Naive thymus-derived CD4-positive, alpha-beta T cell (primary cell): ENCODE measurements at regions not wholly inside any gene's neighbourhood (a gene's known extent, or its start where the extent isn't known, plus 50 kb on each side); places are given as distances from the start of the nearest gene placed in this dataset.

ENCODE experiments used
- ATAC-seq: fragments of 150-1000 bp; cut with Tn5 transposase; 2 replicates; pipeline ENCODE4 v1.10.0; 2021; ENCODE audit warnings: mild to moderate bottlenecking, moderate library complexity
- CTCF ChIA-PET: fragments of 350-600 bp; sonication (Branson Sonifier 250); formaldehyde crosslinking; loops from one replicate; lab custom pipeline; 2021; ENCODE audit warnings: antibody characterized with exemption; lab: Charles Lee
- POLR2A ChIA-PET: fragments of 350-600 bp; sonication (Branson Sonifier 250); formaldehyde crosslinking; loops from one replicate; lab custom pipeline; 2021; ENCODE audit warnings: antibody characterized with exemption, inconsistent platforms; lab: Charles Lee
- DNase-seq, 9 donors: peaks; one replicate each; pipeline versions ENCODE4 v3.0.0 to v3.0.0-alpha.2; 2020 to 2022; ENCODE audit warnings: mixed read lengths in 1 of 9
- H3K27ac ChIP-seq: one replicate; pipeline ENCODE4 v1.7.0; 2013; ENCODE audit warnings: mild to moderate bottlenecking, low read depth, low read length, moderate library complexity
- H3K27me3 ChIP-seq, 2 donors: one replicate each; pipeline ENCODE4 v1.7.0; 2013; ENCODE audit warnings: low read length in 2 of 2, mild to moderate bottlenecking in 2 of 2, moderate library complexity in 2 of 2; ENCODE audit not compliant: control insufficient read depth in 2 of 2, insufficient read depth in 2 of 2
- H3K36me3 ChIP-seq, 3 experiments: 1 replicate in 2 of 3; 2 replicates in 1 of 3; pipeline ENCODE4 v1.7.0; 2013; ENCODE audit warnings: low read length in 3 of 3, mild to moderate bottlenecking in 3 of 3, moderate library complexity in 1 of 3; ENCODE audit not compliant: insufficient read depth in 3 of 3, control insufficient read depth in 2 of 3
- H3K4me1 ChIP-seq, 2 donors: one replicate each; pipeline ENCODE4 v1.7.0; 2013; ENCODE audit warnings: low read length in 2 of 2, mild to moderate bottlenecking in 2 of 2, moderate library complexity in 1 of 2; ENCODE audit not compliant: control insufficient read depth in 2 of 2, insufficient read depth in 2 of 2
- H3K4me3 ChIP-seq: 2 replicates; pipeline ENCODE4 v1.7.0; 2013; ENCODE audit warnings: mild to moderate bottlenecking, low read length
- H3K9me3 ChIP-seq, 3 experiments: 1 replicate in 2 of 3; 2 replicates in 1 of 3; pipeline ENCODE4 v1.7.0; 2013; ENCODE audit warnings: low read length in 3 of 3; ENCODE audit not compliant: control insufficient read depth in 2 of 3
- H3K27ac Mint-ChIP-seq, 9 donors: one replicate each; pipeline ENCODE4 v1.8.0; 2020 to 2022; ENCODE audit warnings: mixed read lengths in 9 of 9, mild to moderate bottlenecking in 8 of 9, moderate library complexity in 5 of 9, inconsistent platforms in 2 of 9
- H3K27me3 Mint-ChIP-seq, 5 donors: one replicate each; pipeline ENCODE4 v1.8.0; 2021 to 2022; ENCODE audit warnings: mixed read lengths in 5 of 5, mild to moderate bottlenecking in 1 of 5
- H3K36me3 Mint-ChIP-seq, 5 donors: one replicate each; pipeline ENCODE4 v1.8.0; 2020 to 2022; ENCODE audit warnings: mixed read lengths in 5 of 5, mild to moderate bottlenecking in 3 of 5, inconsistent platforms in 1 of 5
- H3K4me1 Mint-ChIP-seq, 7 donors: one replicate each; pipeline ENCODE4 v1.8.0; 2020 to 2022; ENCODE audit warnings: mixed read lengths in 7 of 7, mild to moderate bottlenecking in 3 of 7, inconsistent platforms in 1 of 7
- H3K4me3 Mint-ChIP-seq, 10 donors: one replicate each; pipeline ENCODE4 v1.8.0; 2020 to 2022; ENCODE audit warnings: mild to moderate bottlenecking in 10 of 10, mixed read lengths in 10 of 10, moderate library complexity in 6 of 10, inconsistent platforms in 2 of 10
- H3K9me3 Mint-ChIP-seq, 11 donors: one replicate each; pipeline ENCODE4 v1.8.0; 2020 to 2022; ENCODE audit warnings: mixed read lengths in 11 of 11, mild to moderate bottlenecking in 4 of 11, inconsistent platforms in 1 of 11, moderate library complexity in 1 of 11
- intact Hi-C, 2 donors: fragments of 100-400 bp; cut with micrococcal nuclease; formaldehyde crosslinking; loops; one replicate each; pipeline ENCODE4 v1.15.1; 2023

DNA sequence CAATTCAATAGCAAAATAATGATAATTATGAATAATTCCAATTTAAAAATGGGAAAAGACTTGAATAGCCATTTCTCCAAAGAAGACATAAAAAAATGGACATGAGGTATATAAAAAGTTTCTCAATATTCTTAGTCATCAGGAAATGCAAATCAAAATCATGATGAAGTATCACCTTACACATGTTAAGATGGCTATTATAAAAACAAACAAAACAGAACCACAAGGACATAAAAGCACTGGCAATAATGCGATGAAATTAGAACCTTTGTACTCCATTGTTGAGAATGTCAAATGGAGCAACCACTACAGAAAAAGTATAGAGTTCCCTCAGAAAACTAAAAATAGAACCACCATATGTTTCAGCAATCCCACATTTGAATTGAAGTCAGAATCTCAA, 1186.1 kb downstream of the SLITRK5 start:
- ChIA-PET POLR2A (no interaction called here), CTCF (no interaction called here)
- Histone ChIP-seq H3K27me3 (no peaks in the 10 kb centered on the region), H3K27ac (no peak overlapping the region), H3K36me3 (no peaks in the 10 kb centered on the region), H3K4me1 (no peaks in the 10 kb centered on the region), H3K4me3 (no peak overlapping the region), H3K9me3 (no peaks in the 10 kb centered on the region)
- Mint-ChIP-seq H3K4me3 (no peak overlapping the region), H3K9me3 (peaks cover 0 to 14% (median 3%) of the 10 kb centered on the region in 11 donors), H3K27me3 (no peaks in the 10 kb centered on the region), H3K4me1 (peaks cover 0 to 6% (median 0%) of the 10 kb centered on the region in 7 donors), H3K36me3 (no peaks in the 10 kb centered on the region), H3K27ac (no peak overlapping the region)
- intact Hi-C loops, result no loop called here
- no peak for ATAC-seq
- no peak for DNase-seq

DNA sequence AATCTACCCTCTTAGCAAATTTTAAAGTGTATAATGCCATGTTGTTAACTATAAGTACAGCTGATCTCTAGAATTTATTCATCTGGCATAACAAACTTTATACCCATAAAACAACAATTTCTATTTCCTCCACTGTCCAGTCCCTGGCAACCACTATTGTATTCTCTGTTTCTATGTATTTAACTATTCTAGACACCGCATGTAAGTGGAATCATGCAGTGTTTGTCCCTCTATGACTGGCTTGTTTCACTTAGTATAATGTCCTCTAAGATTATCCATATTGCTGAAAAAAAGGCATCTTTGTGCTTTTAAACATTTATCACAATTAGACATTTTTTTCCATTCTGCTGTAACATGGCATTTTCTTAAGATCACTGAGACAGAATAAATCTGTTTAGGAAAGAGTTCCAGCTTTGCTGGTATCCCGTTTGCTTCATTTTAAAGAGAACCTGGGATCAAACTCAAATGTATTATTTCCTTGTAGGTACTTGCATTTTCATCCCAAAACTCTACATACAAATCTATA, 1191.0 kb downstream of the SLITRK5 start:
- CTCF ChIA-PET, result no interaction called here
- POLR2A ChIA-PET, result no interaction called here
- no peaks in the 10 kb centered on the region for H3K27me3 Mint-ChIP-seq
- no peaks in the 10 kb centered on the region for H3K27me3 ChIP-seq
- no peaks in the 10 kb centered on the region for H3K9me3 ChIP-seq
- H3K36me3 Mint-ChIP-seq, result no peaks in the 10 kb centered on the region
- peaks cover 0 to 5% (median 0%) of the 10 kb centered on the region in 11 donors for H3K9me3 Mint-ChIP-seq
- H3K36me3 ChIP-seq, result no peaks in the 10 kb centered on the region
- H3K4me1 ChIP-seq, result no peaks in the 10 kb centered on the region
- intact Hi-C loops, result no loop called here
- ATAC-seq (no peak), DNase-seq (no peak)
- H3K4me1 Mint-ChIP-seq, result no peaks in the 10 kb centered on the region
- no peak overlapping the region for H3K4me3 Mint-ChIP-seq
- no peak overlapping the region for H3K27ac ChIP-seq
- H3K27ac Mint-ChIP-seq, result no peak overlapping the region
- H3K4me3 ChIP-seq, result no peak overlapping the region

DNA sequence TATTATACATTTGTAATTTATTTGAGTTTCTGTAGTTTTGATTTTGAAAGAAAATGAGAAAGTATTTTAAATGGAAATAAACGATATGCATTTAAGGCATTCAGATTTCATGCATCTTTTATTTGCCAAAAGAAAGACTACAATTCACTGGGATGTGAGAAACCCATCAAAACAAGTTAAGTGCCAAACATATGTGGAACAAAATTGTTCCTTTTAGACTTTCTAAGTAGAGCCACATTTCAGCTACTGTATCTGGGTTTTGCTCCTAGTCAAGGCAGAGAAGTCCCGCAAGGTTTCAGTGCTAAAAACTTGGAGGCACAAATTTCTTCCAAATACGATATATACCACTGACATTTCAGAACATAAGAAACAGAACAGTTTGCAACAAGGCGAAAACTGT, 1191.9 kb downstream of the SLITRK5 start:
- Mint-ChIP-seq H3K4me3 (no peak overlapping the region), H3K27me3 (no peaks in the 10 kb centered on the region), H3K27ac (no peak overlapping the region), H3K36me3 (no peaks in the 10 kb centered on the region), H3K4me1 (peaks cover 0 to 8% (median 0%) of the 10 kb centered on the region in 7 donors), H3K9me3 (peaks cover 0 to 5% (median 2%) of the 10 kb centered on the region in 11 donors)
- Histone ChIP-seq H3K4me3 (no peak overlapping the region), H3K36me3 (no peaks in the 10 kb centered on the region), H3K27ac (no peak overlapping the region), H3K9me3 (no peaks in the 10 kb centered on the region), H3K4me1 (no peaks in the 10 kb centered on the region), H3K27me3 (no peaks in the 10 kb centered on the region)
- ChIA-PET POLR2A (no interaction called here), CTCF (no interaction called here)
- ATAC-seq (no peak), DNase-seq (no peak)
- intact Hi-C loops, result no loop called here

DNA sequence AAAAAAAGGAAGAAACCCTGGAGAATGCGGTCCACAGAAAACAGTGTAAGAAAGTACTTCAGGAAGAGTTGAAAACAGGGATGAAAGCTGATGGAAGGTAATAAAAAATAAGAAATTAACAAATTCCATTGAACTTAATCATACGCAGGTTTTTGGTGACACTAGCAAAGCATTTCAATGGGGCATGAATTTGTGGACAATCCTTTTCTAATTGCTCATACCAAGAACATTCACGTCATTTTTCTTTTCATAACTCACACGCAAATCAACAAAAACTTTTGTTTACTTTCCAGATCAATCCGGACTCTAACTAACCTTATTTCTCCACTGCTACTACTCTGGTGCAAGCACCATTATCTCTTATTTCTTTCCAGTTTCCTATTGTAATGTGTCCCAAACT, 1195.0 kb downstream of the SLITRK5 start:
- DNase-seq, result no peak

DNA sequence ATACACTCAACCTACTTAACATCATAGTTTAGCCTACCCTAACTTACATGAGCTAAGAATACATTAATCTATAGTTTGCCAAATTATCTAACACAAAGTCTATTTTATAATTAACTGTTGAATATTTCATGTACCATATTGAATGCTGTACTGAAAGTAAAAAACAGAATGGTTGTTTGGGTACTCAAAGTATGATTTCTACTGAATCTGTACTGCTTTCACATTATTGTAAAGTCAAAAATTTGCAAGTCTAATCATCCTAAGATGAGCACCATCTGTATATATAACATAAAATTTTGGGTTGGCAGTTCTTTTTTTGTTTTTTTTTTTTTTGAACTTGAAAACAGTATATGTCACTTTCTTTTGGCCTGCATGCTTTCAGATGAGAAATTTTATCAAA, 1212.6 kb downstream of the SLITRK5 start:
- H3K4me3 ChIP-seq, result no peak overlapping the region
- intact Hi-C loops, result no loop called here
- H3K36me3 ChIP-seq, result no peaks in the 10 kb centered on the region
- no peak overlapping the region for H3K4me3 Mint-ChIP-seq
- H3K4me1 ChIP-seq, result no peaks in the 10 kb centered on the region
- H3K9me3 Mint-ChIP-seq, result peaks cover 0 to 18% (median 6%) of the 10 kb centered on the region in 11 donors
- ChIA-PET POLR2A (no interaction called here), CTCF (no interaction called here)
- H3K27me3 Mint-ChIP-seq, result no peaks in the 10 kb centered on the region
- ATAC-seq (no peak), DNase-seq (no peak)
- no peaks in the 10 kb centered on the region for H3K27me3 ChIP-seq
- H3K27ac Mint-ChIP-seq, result no peak overlapping the region
- no peaks in the 10 kb centered on the region for H3K36me3 Mint-ChIP-seq
- H3K4me1 Mint-ChIP-seq, result no peaks in the 10 kb centered on the region
- H3K9me3 ChIP-seq, result no peaks in the 10 kb centered on the region
- no peak overlapping the region for H3K27ac ChIP-seq

More for the DNA sequence above, 1195.0 kb downstream of the SLITRK5 start:
- Mint-ChIP-seq H3K27ac (no peak overlapping the region), H3K4me3 (no peak overlapping the region), H3K27me3 (no peaks in the 10 kb centered on the region), H3K36me3 (no peaks in the 10 kb centered on the region), H3K4me1 (peaks cover 0 to 13% (median 0%) of the 10 kb centered on the region in 7 donors), H3K9me3 (peaks cover 0 to 5% (median 2%) of the 10 kb centered on the region in 11 donors)
- H3K27me3 ChIP-seq, result no peaks in the 10 kb centered on the region
- no peak for ATAC-seq
- CTCF ChIA-PET, result no interaction called here
- H3K27ac ChIP-seq, result no peak overlapping the region
- H3K36me3 ChIP-seq, result no peaks in the 10 kb centered on the region
- intact Hi-C loops, result no loop called here
- no peaks in the 10 kb centered on the region for H3K9me3 ChIP-seq
- H3K4me3 ChIP-seq, result no peak overlapping the region
- POLR2A ChIA-PET, result no interaction called here
- no peaks in the 10 kb centered on the region for H3K4me1 ChIP-seq

DNA sequence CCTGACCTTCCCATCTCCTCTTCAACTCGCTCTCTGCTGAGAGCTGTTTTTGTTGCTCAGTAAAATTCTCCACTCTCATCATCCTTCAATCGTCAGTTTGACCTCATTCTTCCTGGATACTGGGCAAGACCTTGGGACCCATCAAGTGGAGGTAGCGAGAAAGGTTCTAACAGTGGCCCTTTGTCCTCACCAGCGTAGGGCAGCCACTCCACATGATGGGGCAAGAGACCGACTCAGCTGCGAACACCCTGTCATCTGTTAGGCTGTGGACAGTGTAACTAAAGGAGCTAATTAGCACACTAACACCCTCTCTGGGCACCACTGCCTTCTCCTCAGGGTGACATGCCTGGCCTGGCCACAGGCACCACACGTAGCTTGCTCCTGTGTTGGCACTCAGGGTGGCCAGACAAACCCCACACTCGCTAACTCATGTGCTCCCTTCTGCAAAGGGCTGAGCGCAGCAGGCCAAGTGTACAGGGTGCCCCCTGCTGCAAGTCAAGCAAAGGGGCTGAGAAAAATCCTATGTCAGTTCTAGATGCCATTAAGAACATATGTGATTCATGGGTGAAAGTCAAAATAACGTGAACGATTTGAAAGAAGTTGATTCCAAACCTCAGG, 1216.0 kb downstream of the SLITRK5 start:
- Mint-ChIP-seq H3K9me3 (peaks cover 0 to 7% (median 0%) of the 10 kb centered on the region in 11 donors), H3K27me3 (no peaks in the 10 kb centered on the region), H3K4me1 (no peaks in the 10 kb centered on the region), H3K4me3 (no peak overlapping the region), H3K36me3 (no peaks in the 10 kb centered on the region), H3K27ac (no peak overlapping the region)
- Histone ChIP-seq H3K4me1 (no peaks in the 10 kb centered on the region), H3K27me3 (no peaks in the 10 kb centered on the region), H3K36me3 (no peaks in the 10 kb centered on the region), H3K9me3 (no peaks in the 10 kb centered on the region), H3K27ac (no peak overlapping the region), H3K4me3 (no peak overlapping the region)
- POLR2A ChIA-PET, result no interaction called here
- DNase-seq (no peak), ATAC-seq (no peak)
- CTCF ChIA-PET, result no interaction called here
- intact Hi-C loops, result no loop called here

DNA sequence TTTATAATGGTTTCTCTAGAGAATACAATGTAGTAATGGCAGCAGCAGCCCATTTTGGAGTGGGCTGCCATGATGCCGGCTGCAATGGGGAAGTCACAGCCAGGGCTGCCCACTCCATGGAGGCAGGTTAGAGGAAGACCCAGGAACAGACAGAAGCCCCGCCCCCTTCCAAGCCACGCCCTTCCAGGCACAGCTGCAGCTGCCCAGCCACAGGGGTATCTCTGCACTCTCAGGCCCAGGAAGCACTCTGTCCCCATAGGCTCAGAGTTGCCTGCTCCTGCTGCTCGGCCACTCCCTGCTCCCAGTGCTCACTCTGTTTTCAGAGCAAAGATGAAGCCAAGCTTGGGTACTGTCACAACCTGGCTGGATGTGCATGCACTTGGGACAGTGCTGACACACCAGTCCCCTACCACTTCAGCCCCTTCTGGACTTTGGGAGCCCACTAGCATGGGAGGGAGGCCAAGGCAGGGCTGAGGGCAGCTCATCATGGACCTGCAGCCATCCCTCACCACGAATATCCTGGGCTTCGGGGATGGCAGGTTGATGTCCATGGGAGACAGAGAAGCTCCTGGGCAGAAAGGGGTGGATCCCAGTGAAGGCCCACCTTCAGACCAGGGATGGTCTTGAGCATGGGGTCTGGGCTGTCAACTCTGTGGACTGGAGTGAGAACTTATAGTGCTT, 1224.2 kb downstream of the SLITRK5 start:
- no peaks in the 10 kb centered on the region for H3K9me3 ChIP-seq
- no peak overlapping the region for H3K27ac ChIP-seq
- H3K27ac Mint-ChIP-seq, result no peak overlapping the region
- ChIA-PET POLR2A (no interaction called here), CTCF (no interaction called here)
- DNase-seq (no peak), ATAC-seq (no peak)
- no peaks in the 10 kb centered on the region for H3K36me3 Mint-ChIP-seq
- H3K36me3 ChIP-seq, result no peaks in the 10 kb centered on the region
- intact Hi-C loops, result no loop called here
- H3K9me3 Mint-ChIP-seq, result peaks cover 0 to 5% (median 0%) of the 10 kb centered on the region in 11 donors
- H3K4me1 ChIP-seq, result no peaks in the 10 kb centered on the region
- no peaks in the 10 kb centered on the region for H3K4me1 Mint-ChIP-seq
- H3K27me3 ChIP-seq, result no peaks in the 10 kb centered on the region
- H3K4me3 ChIP-seq, result no peak overlapping the region
- no peak overlapping the region for H3K4me3 Mint-ChIP-seq
- H3K27me3 Mint-ChIP-seq, result no peaks in the 10 kb centered on the region
